GM18858 (cell line): ENCODE measurements at regions not wholly inside any gene's neighbourhood (a gene's known extent, or its start where the extent isn't known, plus 50 kb on each side); places are given as distances from the start of the nearest gene placed in this dataset.

Experiments
- ATAC-seq: cut with Tn5 transposase; IDR thresholded peaks from one replicate; pipeline ENCODE4 v1.9.1; 2021; ENCODE audit not compliant: unreplicated experiment

DNA sequence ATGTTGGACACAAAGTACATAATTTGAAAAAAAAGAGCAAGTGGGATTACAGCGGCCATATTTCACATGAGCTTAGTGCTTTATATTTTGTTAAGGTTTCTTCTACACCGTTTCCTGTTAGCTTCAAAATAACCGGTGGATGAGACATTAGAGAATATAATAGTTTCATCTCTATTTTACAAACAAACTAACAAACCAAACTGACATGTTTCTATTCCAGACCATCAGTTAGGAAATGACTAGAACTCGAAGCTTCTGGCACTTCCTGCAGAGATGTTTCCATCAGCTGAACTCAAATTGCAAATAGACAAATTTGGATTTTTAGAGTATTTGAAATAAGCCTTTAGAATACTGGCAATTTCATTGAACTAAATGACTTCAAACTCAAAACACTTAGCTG lies 86.5 kb downstream of the MTRR start:
- peak; percentile 48 for ATAC-seq

- ATAC-seq: no peak
Measured at GRCh38 chr5:7957329-7957728, 88.4 kb downstream of the MTRR start.

GRCh38 chr5:7960142-7960541 lies 91.2 kb downstream of the MTRR start:
- ATAC-seq: no peak

DNA sequence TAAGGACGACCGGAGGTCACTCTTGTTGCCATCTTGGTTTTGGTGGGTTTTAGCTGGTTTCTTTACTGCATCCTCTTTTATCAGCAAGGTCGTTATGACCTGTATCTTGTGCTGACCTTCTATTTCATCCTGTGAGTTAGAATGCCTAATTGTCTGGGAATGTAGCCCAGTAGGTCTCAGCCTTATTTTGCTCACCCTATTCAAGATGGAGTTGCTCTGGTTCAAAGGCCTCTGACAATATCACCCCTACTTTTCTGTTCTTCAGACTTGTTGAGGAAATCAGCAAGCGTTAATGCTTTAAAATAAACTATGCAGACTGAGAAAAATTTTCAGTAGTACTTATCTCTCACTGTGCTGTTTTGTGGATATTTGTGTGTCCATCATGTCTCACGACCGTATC lies 92.6 kb downstream of the MTRR start:
- no peak for ATAC-seq

DNA sequence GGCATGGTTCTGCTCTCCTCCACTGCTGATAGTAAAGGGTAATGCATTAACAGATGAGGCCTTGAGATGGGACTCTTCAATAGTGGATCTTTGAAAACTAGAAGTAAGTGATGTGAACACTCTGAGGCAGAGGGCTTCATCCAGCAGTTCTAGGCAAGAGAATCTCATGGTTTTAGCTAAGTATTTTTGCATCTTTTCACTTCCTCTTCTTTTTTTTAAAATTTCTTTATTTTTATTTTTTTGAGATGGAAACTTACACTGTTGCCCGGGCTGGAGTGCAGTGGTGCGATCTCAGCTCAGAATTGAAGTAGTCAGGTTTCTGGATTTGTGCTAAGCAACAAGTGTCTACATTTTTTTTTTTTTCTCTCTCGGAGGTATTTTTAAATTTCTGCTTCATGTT lies 101.9 kb downstream of the MTRR start:
- ATAC-seq: peak; percentile 82

GRCh38 chr5:7976411-7977190 lies 107.7 kb downstream of the MTRR start:
- ATAC-seq: no peak

DNA sequence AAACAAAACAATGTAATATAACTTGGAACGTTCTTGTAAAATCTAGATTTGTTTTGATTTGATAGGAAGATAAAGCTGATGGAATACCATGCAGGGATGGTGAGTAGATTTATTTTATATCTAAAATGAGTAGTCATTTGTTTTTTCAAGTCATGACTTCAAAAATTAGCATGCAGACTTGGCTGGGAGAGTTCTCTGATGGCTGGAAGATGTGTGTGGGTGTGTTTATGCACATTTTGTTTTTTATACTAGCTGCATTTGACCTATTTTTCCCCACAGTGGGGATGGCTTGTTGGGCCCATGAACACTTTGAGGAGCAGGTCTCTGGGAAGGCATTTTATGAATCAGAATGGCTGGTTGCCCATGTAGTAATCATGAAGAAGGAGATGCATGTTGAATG lies 109.2 kb downstream of the MTRR start:
- ATAC-seq: no peak

GRCh38 chr5:7978991-7979390 lies 110.0 kb downstream of the MTRR start:
- no peak for ATAC-seq

- no peak for ATAC-seq
Measured at GRCh38 chr5:7980881-7981280, 111.9 kb downstream of the MTRR start.

DNA sequence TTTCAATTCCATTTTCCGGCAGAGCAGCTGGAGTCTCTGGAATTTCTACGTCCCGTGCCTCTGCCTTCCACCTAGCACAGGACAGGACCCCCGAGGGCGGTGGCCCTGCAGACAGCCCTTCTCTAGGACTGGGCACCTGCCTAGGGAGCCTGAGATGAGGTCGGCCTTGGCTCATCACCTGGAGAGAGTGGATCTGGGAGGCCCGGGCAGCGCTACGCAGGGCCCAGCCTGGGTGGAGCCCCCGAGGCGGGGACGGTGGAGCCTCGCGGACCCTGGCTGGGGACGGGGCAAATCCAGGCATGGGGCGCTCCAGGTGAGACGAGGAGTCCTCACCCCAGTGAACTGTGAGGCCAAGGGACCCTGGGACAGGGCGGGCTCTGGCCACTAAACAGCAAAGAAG lies 114.5 kb downstream of the MTRR start:
- no peak for ATAC-seq

DNA sequence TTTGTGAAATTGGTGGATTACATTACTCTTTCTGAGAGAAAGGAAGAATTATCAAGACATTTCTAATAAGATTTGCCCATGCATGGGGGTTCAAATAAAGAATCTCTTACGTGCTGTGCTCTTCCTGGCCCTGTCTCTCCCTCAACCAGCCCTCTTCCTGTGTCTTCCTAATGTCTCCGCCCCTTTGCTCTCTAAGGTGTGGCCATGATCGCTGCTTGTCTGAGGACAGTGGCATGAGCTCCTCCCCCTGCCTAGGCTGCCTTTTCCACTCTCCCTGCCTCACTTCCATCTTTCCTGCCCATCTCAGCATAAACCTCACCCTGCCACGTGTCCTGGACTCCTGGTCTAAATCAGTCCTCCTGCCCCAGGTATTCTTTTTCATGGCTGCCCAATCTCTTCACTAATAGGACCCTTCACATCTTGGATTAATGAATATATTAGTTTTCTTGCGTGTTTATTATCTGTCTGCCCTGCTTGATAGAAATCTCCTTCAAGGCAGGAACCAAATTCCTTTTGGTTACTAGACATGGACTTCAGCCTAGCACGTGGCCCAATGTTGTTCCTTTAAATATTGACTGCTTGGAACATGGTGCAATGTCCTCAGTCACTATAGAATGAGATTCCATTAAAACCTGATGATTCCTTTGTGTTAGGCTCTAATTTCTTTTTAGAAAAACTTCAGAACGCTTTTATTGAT lies 122.3 kb downstream of the MTRR start:
- no peak for ATAC-seq

- ATAC-seq: no peak
Measured at GRCh38 chr5:7995688-7996294, 126.8 kb downstream of the MTRR start.

DNA sequence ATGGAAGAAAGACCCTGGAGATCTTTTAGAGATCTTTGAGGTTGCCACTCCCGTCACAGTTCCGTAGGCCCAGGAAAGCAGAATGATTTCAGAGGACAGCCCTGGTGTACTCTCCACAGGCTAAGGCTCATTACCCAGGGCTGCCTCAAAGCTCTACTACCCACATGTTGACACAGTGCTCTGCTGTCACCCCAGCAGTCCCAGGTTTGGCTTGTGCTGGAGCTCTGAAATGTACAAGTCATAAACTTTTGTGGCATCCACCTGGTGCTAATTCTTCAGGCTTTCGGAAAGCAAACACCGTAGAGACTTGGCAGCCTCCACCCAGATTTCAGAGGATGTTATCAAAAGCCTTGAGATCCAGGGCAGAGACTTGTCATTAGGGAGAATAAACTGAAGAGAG lies 136.5 kb downstream of the MTRR start:
- ATAC-seq: no peak

DNA sequence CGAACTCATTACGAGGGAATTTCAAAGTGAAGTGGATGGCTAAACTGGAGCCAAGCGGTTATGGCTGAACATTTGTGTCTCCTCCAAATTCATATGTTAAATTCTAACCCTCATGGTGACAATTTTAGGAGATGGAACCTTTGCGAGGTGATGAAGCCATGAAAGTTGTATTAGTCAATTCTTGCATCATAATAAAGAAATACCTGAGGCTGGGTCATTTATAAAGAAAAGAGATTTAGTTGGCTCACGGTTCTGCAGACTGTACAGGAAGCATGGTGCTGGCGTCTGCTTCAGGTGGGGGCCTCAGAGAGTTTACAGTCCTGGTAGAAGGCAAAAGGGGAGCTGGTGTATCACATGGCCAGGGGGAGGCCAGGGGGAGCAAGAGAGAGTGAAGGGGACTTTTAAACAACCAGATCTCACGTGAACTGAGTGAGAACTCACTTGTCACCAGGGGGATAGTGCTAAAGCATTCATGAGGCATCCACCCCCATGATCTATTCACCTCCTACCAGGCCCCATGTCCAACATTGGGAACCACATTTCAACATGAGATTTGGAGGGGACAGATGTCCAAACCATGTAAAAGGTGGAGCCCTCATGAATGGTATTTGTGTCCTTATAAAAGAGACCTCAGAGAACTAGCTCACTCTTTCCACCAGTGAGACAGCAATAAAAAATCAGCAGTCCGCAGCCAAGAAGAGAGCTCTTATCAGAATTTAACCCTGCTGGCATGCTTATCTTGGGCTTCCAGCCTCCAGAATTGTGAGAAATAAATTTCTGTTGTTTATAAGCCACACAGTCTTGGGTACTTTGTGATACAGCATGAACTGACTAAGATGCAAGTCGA lies 143.4 kb downstream of the MTRR start:
- no peak for ATAC-seq

GRCh38 chr5:8013948-8014710 lies 145.2 kb downstream of the MTRR start:
- no peak for ATAC-seq

DNA sequence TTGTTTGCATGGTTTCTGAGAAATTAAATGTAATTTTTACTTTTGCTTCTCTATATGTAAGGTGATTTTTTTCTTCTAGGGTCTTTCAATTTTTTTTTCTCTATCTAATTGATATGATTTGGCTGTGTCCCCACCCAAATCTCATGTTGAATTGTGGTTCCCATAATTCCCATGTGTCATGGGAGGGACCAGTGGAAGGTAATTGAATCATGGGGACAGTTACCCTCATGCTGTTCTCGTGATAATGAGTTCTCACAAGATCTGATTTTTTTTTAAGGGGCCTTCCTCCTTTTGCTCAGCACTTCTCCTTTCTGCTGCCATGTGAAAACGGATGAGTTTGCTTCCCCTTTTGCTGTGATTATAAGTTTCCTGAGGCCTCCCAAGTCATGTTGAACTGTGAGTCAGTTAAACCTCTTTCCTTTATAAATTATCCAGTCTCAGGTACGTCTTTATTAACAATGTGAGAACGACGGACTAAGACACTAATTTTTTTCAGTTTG lies 150.8 kb downstream of the MTRR start:
- ATAC-seq: peak; percentile 74

- no peak for ATAC-seq
Measured at GRCh38 chr5:8020861-8021514, 152.0 kb downstream of the MTRR start.

- ATAC-seq: no peak
Measured at GRCh38 chr5:8028243-8028642, 159.3 kb downstream of the MTRR start.

GRCh38 chr5:8033261-8033660 lies 164.3 kb downstream of the MTRR start:
- no peak for ATAC-seq

DNA sequence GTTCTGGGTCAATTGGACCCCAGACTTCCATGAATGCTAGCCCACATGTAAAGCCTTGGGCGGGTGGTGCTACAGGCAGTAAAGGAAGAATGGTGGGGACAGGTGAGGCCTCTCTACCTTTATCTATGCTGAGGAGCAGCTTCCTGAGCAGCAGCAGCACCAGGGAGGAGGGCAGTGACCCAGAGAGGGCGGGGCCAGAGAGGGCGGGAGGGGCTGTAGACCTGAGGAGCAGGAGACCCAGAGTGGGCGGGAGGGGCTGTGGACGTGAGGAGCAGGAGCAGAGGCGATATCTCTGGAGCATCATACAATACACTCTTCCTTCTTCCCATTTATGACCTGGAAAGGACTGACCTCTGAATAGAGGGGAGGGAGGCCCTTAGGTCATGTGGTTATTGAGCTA lies 165.9 kb downstream of the MTRR start:
- no peak for ATAC-seq
